Activated naive CD8-positive, alpha-beta T cell treated with anti-CD3 and anti-CD28 coated beads, Interleukin-2, amount 50 U/mL, for 24 hours (primary cell): ENCODE measurements at regions not wholly inside any gene's neighbourhood (a gene's known extent, or its start where the extent isn't known, plus 50 kb on each side); places are given as distances from the start of the nearest gene placed in this dataset.
A peak's percentile ranks its signal among the peaks of the same experiment; 100 is the strongest.
"Not testable (repeated sequence)": the region's sequence is repeated elsewhere in the genome, so short reads cannot be mapped to it uniquely, and the experiment has no call there.

Source experiments
- ATAC-seq: fragments of 150-1000 bp; cut with Tn5 transposase; one replicate; pipeline ENCODE4 v1.10.0; 2021
- DNase-seq: peaks from one replicate; pipeline ENCODE4 v3.0.0; 2021
- H3K27ac Mint-ChIP-seq: one replicate; pipeline ENCODE4 v1.8.0; 2021; ENCODE audit warnings: mild to moderate bottlenecking, mixed read lengths
- H3K27me3 Mint-ChIP-seq: one replicate; pipeline ENCODE4 v1.8.0; 2021; ENCODE audit warnings: mixed read lengths
- H3K36me3 Mint-ChIP-seq: one replicate; pipeline ENCODE4 v1.8.0; 2021; ENCODE audit warnings: low read depth, mixed read lengths
- H3K4me1 Mint-ChIP-seq: one replicate; pipeline ENCODE4 v1.8.0; 2021; ENCODE audit warnings: mixed read lengths
- H3K4me3 Mint-ChIP-seq: one replicate; pipeline ENCODE4 v1.8.0; 2021; ENCODE audit warnings: mild to moderate bottlenecking, moderate library complexity, mixed read lengths
- H3K9me3 Mint-ChIP-seq: one replicate; pipeline ENCODE4 v1.8.0; 2021; ENCODE audit warnings: mixed read lengths

- not testable (repeated sequence) for H3K36me3 Mint-ChIP-seq, H3K27me3 Mint-ChIP-seq
Measured at GRCh38 chr14:19237656-19238055, 196.5 kb downstream of the POTEG start.

GRCh38 chr14:19238584-19238983 lies 195.6 kb downstream of the POTEG start:
- H3K36me3 Mint-ChIP-seq, DNase-seq, H3K4me3 Mint-ChIP-seq, ATAC-seq, H3K9me3 Mint-ChIP-seq, H3K27me3 Mint-ChIP-seq, H3K4me1 Mint-ChIP-seq, H3K27ac Mint-ChIP-seq: not testable (repeated sequence)

More at GRCh38 chr14:19237656-19238055, 196.5 kb downstream of the POTEG start:
- H3K27ac Mint-ChIP-seq, H3K9me3 Mint-ChIP-seq, ATAC-seq, DNase-seq, H3K4me1 Mint-ChIP-seq, H3K4me3 Mint-ChIP-seq: not testable (repeated sequence)

- DNase-seq, H3K36me3 Mint-ChIP-seq, H3K4me1 Mint-ChIP-seq, ATAC-seq, H3K9me3 Mint-ChIP-seq, H3K27ac Mint-ChIP-seq, H3K4me3 Mint-ChIP-seq, H3K27me3 Mint-ChIP-seq: not testable (repeated sequence)
Measured at GRCh38 chr14:19239981-19240380, 194.2 kb downstream of the POTEG start.

DNA sequence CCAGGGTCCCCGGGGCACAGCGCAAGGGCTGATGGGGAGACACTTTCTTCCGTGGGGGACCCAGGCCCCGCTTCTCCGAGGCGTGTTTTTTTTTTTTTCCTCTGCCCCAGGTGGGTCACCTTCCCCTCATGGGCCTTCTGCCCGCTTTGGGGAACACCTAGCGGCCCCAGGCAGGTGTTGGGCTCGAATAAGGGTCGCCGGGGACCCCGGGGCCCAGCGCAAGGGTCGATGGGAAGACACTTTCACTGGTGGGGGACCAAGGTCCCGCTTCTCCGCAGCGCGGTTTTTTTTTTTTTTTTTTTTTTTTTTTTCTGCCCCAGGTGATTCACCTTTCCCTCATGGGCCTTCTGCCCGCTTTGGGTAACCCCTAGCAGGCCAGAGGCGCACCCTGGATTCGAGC lies 193.8 kb downstream of the POTEG start:
- H3K27me3 Mint-ChIP-seq, H3K36me3 Mint-ChIP-seq, H3K4me3 Mint-ChIP-seq, H3K4me1 Mint-ChIP-seq, H3K9me3 Mint-ChIP-seq, ATAC-seq, H3K27ac Mint-ChIP-seq, DNase-seq: not testable (repeated sequence)

DNA sequence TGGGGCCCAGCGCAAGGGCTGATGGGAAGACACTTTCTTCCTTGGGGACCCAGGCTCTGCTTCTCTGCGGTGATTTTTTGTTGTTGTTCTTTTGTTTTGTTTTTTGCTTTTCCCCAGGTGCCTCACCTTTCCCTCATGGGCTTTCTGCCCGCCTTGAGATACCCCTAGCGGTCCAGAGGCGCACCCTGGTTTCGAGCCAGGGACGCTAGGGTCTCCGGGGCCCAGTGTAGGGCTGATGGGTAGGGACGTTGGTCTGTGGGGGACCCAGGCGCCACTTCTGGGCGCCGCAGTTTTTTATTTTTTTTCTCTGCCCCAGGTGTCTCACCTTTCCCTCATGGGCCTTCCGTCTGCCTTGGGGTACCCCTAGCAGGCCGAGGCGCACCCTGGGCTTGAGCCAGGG lies 192.7 kb downstream of the POTEG start:
- not testable (repeated sequence) for H3K36me3 Mint-ChIP-seq, H3K4me1 Mint-ChIP-seq, H3K9me3 Mint-ChIP-seq, H3K27me3 Mint-ChIP-seq, H3K27ac Mint-ChIP-seq, H3K4me3 Mint-ChIP-seq, ATAC-seq, DNase-seq

- H3K4me1 Mint-ChIP-seq, H3K27me3 Mint-ChIP-seq, H3K36me3 Mint-ChIP-seq, DNase-seq, H3K4me3 Mint-ChIP-seq, ATAC-seq, H3K27ac Mint-ChIP-seq, H3K9me3 Mint-ChIP-seq: not testable (repeated sequence)
Measured at GRCh38 chr14:19242529-19242928, 191.6 kb downstream of the POTEG start.

GRCh38 chr14:19266908-19267307 lies 167.2 kb downstream of the POTEG start:
- H3K9me3 Mint-ChIP-seq, H3K36me3 Mint-ChIP-seq, H3K27me3 Mint-ChIP-seq, H3K27ac Mint-ChIP-seq, H3K4me1 Mint-ChIP-seq, H3K4me3 Mint-ChIP-seq, ATAC-seq, DNase-seq: not testable (repeated sequence)

DNA sequence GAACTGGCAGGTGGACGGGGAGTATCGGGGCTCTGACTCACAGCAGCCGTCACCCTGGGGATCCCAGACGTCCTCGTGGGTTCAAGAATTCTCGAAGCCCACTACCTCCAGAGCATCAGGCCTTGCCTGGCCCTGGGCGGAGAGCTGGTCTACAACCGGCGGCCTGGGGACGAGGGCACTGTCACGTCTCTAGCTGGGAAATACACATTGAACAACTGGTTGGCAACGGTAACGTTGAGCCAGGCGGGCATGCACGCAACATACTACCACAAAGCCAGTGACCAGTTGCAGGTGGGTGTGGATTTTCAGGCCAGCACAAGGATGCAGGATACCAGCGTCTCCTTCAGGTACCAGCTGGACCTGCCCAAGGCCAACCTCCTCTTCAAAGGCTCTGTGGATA lies 166.5 kb downstream of the POTEG start:
- ATAC-seq: not testable (repeated sequence)

GRCh38 chr14:19268047-19268627 lies 166.0 kb downstream of the POTEG start:
- H3K36me3 Mint-ChIP-seq, H3K4me3 Mint-ChIP-seq, H3K27me3 Mint-ChIP-seq, ATAC-seq, DNase-seq, H3K9me3 Mint-ChIP-seq, H3K4me1 Mint-ChIP-seq, H3K27ac Mint-ChIP-seq: not testable (repeated sequence)

More for the DNA sequence above, 166.5 kb downstream of the POTEG start:
- not testable (repeated sequence) for H3K27me3 Mint-ChIP-seq, H3K9me3 Mint-ChIP-seq, H3K27ac Mint-ChIP-seq, DNase-seq, H3K36me3 Mint-ChIP-seq, H3K4me1 Mint-ChIP-seq, H3K4me3 Mint-ChIP-seq

GRCh38 chr14:19272235-19272634 lies 161.9 kb downstream of the POTEG start:
- H3K27ac Mint-ChIP-seq, DNase-seq, ATAC-seq: not testable (repeated sequence)

GRCh38 chr14:19289669-19290068 lies 144.5 kb downstream of the POTEG start:
- H3K27me3 Mint-ChIP-seq, ATAC-seq, H3K9me3 Mint-ChIP-seq, H3K27ac Mint-ChIP-seq, H3K36me3 Mint-ChIP-seq, H3K4me3 Mint-ChIP-seq, H3K4me1 Mint-ChIP-seq, DNase-seq: not testable (repeated sequence)

More at GRCh38 chr14:19272235-19272634, 161.9 kb downstream of the POTEG start:
- H3K27me3 Mint-ChIP-seq, H3K4me3 Mint-ChIP-seq, H3K9me3 Mint-ChIP-seq, H3K36me3 Mint-ChIP-seq, H3K4me1 Mint-ChIP-seq: not testable (repeated sequence)

DNA sequence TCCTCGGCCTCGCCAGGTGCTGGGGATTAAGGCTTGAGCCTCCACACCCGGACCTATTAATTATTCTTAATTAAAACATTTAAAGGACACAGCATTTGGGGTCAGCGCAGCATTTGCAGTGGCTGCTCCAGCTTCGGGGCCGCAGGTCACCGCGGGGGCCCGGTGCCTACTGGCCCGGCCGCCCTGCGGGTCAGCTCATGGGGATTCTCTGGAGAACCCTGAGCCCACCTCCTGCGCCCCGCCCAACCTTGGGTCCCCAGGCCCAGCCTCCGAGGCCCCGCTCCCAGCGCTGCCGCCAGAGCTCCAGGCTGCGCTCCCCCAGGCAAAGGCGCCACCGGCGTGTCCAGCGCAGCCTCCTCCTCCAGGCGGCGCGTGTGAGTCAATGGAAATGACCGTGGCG lies 133.9 kb downstream of the POTEG start:
- not testable (repeated sequence) for DNase-seq, H3K36me3 Mint-ChIP-seq, H3K4me1 Mint-ChIP-seq, H3K9me3 Mint-ChIP-seq, H3K4me3 Mint-ChIP-seq, H3K27ac Mint-ChIP-seq, H3K27me3 Mint-ChIP-seq
- peak; percentile 27 for ATAC-seq

DNA sequence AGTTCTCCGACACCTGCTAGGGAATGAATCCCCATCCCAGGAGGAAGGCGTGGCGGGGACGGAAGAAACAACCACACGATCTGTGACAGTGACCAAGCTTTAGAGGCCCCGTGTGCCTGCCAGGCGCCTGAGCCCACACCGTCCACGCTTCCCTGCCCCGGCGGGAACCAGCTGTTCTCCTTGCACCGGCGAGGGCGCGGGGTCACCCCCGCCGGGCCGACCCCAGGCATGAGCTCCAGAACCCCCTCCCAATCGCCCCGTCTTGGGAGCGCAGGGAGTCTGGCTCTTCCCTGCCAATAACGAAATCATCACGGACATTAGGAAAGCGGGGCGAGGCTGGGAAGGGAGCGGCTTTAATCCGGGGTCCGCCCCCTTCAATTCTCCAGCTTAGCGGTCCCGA lies 133.3 kb downstream of the POTEG start:
- not testable (repeated sequence) for H3K4me3 Mint-ChIP-seq, DNase-seq, H3K9me3 Mint-ChIP-seq, H3K36me3 Mint-ChIP-seq, H3K4me1 Mint-ChIP-seq, H3K27me3 Mint-ChIP-seq, ATAC-seq, H3K27ac Mint-ChIP-seq

DNA sequence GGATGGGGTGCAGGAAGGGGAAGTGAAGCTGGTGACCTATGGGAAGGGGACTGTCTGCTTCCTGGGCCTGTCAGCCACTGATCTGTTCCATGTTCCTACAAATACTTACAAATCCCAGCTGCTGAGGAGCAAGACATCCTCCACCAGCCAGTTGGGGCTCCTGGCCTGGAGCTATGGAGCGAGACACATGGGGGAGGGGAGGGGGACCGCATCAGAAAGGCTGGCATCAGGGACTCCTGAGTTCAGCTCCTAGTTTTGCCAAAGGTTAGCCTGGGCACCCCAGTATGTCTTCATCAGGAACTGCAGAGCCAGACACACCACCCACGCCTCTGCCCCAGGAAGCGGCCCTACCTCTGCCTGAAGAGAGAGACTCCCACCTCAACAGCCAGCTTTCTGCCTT lies 130.3 kb downstream of the POTEG start:
- not testable (repeated sequence) for H3K36me3 Mint-ChIP-seq, H3K4me3 Mint-ChIP-seq, DNase-seq, ATAC-seq, H3K9me3 Mint-ChIP-seq, H3K4me1 Mint-ChIP-seq, H3K27ac Mint-ChIP-seq, H3K27me3 Mint-ChIP-seq

DNA sequence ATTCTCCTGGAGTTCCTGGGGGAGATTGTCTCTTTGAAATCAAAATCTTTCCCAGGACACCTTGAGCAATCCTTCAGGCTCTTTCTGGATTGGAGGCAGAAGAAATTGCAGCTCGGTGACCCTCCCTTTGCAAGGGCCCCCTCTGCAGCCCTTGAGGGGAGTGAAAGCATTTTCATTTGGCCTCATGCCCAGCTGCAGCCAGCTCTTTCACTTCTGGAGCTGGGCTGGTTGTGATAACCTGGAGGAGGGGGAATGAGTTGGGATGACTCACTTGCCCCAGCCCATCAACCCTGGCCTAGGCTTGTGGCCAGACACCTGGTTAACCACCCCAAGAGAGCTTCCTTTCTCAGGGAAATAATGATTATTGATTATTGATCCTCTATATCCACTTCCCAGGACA lies 129.7 kb downstream of the POTEG start:
- ATAC-seq, H3K27ac Mint-ChIP-seq, DNase-seq, H3K4me1 Mint-ChIP-seq, H3K27me3 Mint-ChIP-seq, H3K36me3 Mint-ChIP-seq, H3K4me3 Mint-ChIP-seq, H3K9me3 Mint-ChIP-seq: not testable (repeated sequence)

DNA sequence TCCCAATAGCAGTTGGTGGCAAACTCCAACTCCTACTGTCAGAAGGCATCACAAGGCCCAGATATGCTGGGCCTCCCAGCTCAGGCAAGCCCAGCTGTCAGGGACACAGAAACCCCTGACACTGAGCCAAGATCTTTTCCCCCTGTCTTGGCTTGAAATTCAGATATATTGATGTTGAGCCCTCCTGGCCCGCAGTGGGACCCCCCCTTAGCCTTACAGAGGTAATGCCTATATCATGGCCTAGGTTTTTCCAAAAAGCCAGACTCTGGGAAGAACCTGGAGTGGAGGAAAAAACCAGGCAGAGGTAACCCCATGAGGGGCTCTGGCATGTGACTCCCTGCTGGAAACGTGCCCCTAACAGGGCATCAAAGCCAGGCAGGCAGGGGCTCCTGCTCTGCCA lies 129.2 kb downstream of the POTEG start:
- H3K4me3 Mint-ChIP-seq, H3K27ac Mint-ChIP-seq, H3K36me3 Mint-ChIP-seq, H3K4me1 Mint-ChIP-seq, DNase-seq, H3K27me3 Mint-ChIP-seq, ATAC-seq, H3K9me3 Mint-ChIP-seq: not testable (repeated sequence)
